ENCODE measurements at regions not wholly inside any gene's neighbourhood (a gene's known extent, or its start where the extent isn't known, plus 50 kb on each side); places are given as distances from the start of the nearest gene placed in this dataset.
"Not testable (repeated sequence)": the region's sequence is repeated elsewhere in the genome, so short reads cannot be mapped to it uniquely, and the experiment has no call there.

DNA sequence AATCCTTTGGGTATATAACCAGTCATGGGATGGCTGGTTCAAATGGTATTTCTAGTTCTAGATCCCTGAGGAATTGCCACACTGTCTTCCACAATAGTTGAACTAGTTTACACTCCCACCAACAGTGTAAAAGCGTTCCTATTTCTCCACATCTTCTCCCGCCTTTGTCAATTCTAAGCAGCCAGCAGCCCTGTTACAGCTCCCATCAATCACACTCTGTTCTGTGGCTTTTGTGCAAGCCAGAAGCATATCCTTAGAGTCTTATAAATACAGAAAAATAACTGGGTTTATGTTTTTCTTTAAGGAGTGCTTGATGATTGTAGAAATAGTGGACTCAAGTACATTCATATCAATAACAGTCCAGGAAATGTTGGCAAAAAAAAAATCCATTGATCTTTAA is 232.9 kb downstream of the ASMT start:
- not testable (repeated sequence) for DNase-seq (ENCODE audit: low spot score); FAIRE-seq

DNA sequence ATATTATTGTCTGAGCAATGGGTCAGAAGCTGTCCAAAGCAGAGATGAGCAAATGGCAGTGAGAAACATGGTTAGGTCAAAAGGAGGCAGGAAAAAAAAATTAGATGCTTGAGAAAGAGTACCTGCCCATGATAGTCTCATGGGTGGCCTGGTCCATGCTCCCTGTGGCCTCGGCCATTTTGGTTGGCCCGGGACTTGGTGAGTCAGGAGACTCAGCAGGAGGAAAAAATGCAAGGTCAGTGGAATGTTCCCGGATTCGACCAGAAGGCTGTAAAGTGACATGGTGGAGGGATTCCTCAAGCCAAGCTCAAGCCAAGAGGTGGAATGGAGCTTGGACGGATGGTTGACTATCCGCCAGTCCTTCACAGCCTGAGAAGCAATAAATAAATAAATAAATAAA is 236.7 kb downstream of the ASMT start:
- FAIRE-seq (no peak), DNase-seq (ENCODE audit: low spot score) (no peak)

DNA sequence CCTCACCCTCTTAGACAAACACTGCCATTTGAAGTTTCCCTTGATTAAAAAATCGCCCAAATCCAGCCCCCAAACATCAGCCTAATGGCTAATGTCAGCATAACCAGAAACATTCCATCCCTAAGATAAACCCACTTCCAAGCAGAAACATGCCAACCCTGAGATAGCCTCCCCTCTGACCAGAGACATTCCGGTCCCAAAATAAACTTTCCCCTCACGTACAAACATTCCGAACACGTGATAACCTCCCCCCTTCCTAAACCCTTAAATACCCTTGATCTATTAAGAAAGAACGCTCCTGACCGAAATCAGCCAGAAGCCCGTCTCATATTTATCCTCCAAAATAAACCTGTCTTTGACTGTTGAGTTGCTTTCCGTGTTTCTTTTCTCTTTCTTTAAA is 237.2 kb downstream of the ASMT start:
- no peak for FAIRE-seq

GRCh38 chrX:1853447-1853846 is 238.6 kb downstream of the ASMT start:
- DNase-seq (ENCODE audit: low spot score) (no peak), FAIRE-seq (no peak)

More for the DNA sequence above, 237.2 kb downstream of the ASMT start:
- no peak for DNase-seq (ENCODE audit: low spot score)

DNA sequence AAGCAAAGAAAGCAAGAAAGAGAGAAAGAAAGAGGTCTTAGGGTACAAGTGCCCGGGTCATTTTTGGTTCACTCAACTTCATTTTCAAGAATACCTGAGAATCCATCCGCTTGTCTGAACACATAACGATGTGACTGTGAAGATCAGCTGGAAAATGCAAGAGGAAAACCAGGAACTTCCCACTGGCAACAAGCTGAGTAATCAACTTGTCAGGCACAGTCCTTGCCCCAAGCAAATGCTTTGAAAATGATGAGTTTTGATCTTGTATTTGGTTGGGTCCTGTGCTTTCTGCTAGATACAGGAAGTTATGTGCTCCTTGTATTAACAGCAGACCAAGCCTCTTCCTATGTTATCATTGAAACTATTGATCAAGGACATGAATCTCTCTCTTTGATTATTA is 239.1 kb downstream of the ASMT start:
- DNase-seq (ENCODE audit: low spot score) (no peak), FAIRE-seq (no peak)

GRCh38 chrX:1854861-1855260 is 240.0 kb downstream of the ASMT start:
- not testable (repeated sequence) for FAIRE-seq; DNase-seq (ENCODE audit: low spot score)

DNA sequence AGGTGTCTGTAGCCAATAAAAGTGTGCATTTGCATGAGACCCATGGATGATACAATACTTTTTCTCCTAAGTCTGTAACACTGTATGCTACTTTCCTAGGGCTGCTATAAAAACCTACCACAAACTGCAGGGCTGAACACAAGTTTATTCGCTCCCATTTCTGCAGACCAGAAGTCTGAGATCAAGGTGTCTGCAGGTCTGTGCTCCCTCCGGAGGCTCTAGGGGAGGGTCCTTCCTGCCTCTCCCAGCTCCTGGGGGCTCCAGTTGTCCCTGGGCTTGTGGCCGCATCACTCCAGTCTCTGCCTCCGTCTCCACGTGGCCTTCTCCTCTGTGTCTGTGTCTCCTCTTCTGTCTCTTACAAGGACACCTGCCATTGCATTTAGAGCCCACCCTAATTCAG is 244.4 kb downstream of the ASMT start:
- not testable (repeated sequence) for FAIRE-seq; DNase-seq (ENCODE audit: low spot score)

DNA sequence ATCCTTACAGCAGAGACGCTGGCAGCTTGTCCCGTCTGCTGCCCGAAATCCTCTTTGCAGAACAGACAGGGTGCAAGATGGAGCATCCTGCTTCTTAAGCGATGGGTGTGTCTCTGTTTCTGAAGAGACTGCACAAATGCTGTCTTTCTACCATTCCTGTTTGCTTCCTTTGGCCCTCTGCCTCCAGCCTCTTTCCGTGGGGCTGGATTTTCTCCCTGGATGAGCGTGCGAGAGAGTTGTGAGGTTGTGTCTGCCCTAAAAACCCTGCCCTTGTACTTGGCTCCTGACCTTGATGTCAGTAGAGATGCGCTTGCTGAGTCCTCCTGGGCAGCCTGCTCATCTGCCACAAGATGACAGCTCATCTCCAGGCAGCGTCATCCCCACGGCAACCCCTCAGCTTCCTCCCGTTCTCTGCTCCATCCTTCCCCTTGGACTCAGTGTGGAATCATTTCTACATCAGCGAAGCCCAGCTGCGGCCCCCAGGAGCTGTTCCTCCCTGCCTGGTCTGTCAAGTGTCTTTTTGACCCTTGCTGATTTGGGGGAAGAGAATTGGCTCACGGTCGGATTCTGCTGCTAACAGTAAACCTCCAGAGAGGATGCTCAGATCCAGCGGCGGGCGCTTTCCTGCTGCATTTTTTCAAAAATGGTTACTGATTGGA is 246.2 kb downstream of the ASMT start:
- FAIRE-seq: no peak
- DNase-seq (ENCODE audit: low spot score): no peak

- not testable (repeated sequence) for FAIRE-seq; DNase-seq (ENCODE audit: low spot score)
Measured at GRCh38 chrX:1863995-1864394, 249.1 kb downstream of the ASMT start.

- DNase-seq (ENCODE audit: low spot score) (no peak), FAIRE-seq (no peak)
Measured at GRCh38 chrX:1870421-1870820, 255.6 kb downstream of the ASMT start.

GRCh38 chrX:1871887-1872286 is 257.0 kb downstream of the ASMT start:
- DNase-seq (ENCODE audit: low spot score): no peak
- no peak for FAIRE-seq

DNA sequence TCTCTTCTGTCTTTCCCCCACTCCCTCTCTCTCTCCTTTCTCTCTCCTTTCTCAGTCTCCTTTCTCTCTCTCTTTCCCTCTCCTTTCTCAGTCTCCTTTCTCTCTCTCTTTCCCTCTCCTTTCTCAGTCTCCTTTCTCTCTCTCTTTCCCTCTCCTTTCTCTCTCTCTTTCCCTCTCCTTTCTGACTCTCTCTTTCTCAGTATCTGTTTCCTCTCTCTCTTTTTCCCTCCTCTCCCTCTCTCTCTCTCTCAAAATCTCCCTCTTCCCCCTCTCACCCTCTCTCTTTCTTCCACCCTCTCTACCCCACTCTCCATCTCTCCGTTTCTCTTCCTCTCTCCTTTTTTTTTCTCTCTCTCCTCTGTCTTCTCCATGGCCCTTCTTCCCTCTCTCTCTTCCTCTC is 258.8 kb downstream of the ASMT start:
- no peak for FAIRE-seq
- DNase-seq (ENCODE audit: low spot score): no peak

GRCh38 chrX:1874416-1874815 is 259.6 kb downstream of the ASMT start:
- FAIRE-seq (no peak), DNase-seq (ENCODE audit: low spot score) (no peak)

DNA sequence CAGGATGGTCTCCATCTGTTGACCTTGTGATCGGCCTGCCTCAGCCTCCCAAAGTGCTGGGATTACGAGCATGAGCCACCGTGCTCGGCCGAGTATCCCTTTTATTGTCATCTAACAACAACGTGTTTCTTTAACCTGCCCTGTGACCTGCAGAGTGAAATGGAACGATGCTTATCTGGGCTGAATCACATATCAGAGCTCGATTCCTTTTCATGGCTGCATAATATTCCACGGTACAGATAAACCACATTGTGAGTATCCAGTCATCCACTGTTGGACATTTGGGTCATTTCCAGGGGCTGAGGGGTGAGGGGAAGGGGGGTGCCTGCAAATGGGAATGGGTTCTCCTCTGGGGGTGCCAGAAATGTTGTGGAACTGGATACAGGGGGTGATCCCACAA is 260.0 kb downstream of the ASMT start:
- DNase-seq (ENCODE audit: low spot score) (no peak), FAIRE-seq (no peak)

- DNase-seq (ENCODE audit: low spot score) (no peak), FAIRE-seq (no peak)
Measured at GRCh38 chrX:1876041-1876440, 261.2 kb downstream of the ASMT start.

- DNase-seq (ENCODE audit: low spot score) (no peak), FAIRE-seq (no peak)
Measured at GRCh38 chrX:1877780-1878179, 262.9 kb downstream of the ASMT start.

GRCh38 chrX:1880884-1881817 is 266.3 kb downstream of the ASMT start:
- DNase-seq (ENCODE audit: low spot score); FAIRE-seq: not testable (repeated sequence)

DNA sequence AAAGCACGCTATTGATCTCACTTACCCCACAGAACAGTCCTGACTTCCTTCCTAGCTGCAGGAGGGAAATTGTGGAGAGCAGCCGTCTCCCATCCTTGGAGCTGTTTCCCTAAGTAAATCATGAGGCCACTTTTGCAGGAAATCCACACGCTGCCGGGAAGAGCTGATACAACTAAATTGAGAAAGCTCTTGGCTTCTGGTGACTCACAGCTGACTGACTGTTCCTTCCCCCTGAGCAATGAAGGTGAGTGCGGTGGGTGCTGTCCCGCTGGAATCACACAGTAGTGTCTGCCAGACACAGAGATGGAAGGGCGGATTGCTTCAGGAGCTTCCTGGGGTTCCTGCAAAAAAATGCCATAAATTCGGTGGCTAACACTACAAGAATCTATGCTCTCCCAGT is 268.9 kb downstream of the ASMT start:
- no peak for FAIRE-seq
- no peak for DNase-seq (ENCODE audit: low spot score)

DNA sequence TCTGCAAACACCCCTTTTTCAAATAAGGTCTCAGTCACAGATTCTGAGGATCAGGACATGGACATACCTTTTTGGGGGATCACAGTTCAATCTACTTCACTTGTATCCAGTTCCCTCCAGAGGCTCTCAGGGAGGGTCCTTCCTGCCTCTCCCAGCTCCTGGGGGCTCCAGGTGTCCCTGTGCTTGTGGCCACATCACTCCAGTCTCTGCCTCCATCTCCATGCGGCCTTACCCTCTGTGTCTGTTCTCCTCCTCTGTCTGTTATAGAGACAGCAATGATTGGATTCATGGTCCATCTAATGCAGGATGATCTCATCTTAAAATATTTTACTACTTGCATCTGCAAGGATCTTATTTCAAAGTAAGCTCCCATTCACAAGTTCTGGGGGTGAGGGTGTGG is 269.6 kb downstream of the ASMT start:
- no peak for FAIRE-seq
- DNase-seq (ENCODE audit: low spot score): no peak

GRCh38 chrX:1885116-1885515 is 270.3 kb downstream of the ASMT start:
- FAIRE-seq: no peak
- DNase-seq (ENCODE audit: low spot score): no peak

DNA sequence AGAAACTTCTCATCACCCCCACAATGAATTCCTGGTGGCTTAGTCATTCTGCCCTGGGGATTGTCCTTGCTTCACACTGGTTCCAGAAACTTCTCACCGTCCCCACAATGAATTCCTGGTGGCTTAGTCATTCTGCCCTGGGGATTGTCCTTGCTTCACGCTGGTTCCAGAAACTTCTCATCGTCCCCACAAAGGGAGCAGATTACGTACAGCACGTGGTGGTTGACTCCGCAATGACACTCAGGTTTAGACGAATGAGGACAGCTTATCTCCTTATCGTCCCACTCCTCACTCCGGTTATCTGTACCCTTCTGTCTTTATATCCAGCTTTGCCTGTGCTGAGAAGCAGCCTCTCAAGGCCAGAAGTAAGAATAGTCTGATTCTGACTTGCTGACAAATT is 273.4 kb downstream of the ASMT start:
- DNase-seq (ENCODE audit: low spot score); FAIRE-seq: not testable (repeated sequence)

DNA sequence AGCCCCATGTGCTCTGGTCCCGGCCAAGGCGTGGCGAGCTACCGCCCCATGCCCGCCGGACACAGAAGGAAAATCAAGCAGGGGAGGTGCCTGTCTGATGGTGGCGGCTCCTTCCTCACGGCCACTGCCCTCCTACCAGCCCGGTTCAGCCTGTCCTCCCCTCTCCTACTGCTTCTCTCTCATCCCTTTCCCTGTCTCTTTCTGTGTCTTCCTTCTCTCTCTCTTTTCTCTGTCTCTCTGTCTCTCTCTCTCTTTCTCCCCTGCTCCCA is 279.1 kb downstream of the ASMT start:
- FAIRE-seq: no peak
- DNase-seq (ENCODE audit: low spot score): no peak

DNA sequence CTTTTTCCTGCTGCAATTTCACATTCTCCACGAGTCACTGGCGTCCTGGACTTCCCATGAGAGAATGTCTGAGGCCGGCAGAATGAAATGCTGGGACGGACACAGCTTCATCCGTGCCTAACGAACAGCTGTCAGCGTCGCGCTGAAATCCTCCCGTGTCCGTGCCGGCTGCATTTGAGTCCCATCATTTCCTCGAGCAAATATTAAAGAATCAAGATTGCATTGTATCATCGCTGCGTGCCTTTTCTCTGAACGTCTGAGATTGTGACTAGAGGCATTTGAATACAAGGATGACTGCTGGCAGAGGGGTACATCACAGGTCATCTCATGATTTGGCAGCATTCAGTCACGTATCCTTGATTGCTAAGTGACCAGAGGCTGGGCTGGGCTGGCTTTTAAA is 279.9 kb downstream of the ASMT start:
- FAIRE-seq (no peak), DNase-seq (ENCODE audit: low spot score) (no peak)
